HepG2 (cell line): ENCODE measurements at regions not wholly inside any gene's neighbourhood (a gene's known extent, or its start where the extent isn't known, plus 50 kb on each side); places are given as distances from the start of the nearest gene placed in this dataset.
"Not testable (repeated sequence)": the region's sequence is repeated elsewhere in the genome, so short reads cannot be mapped to it uniquely, and the experiment has no call there.

Source experiments
- CBFB ChIP-seq: sonication (generic); formaldehyde crosslinking; IDR thresholded peaks from 2 replicates; pipeline ENCODE4 v1.4.0; 2020; ENCODE audit warnings: missing genetic modification reagents
- KDM4B ChIP-seq: sonication (generic); formaldehyde crosslinking; IDR thresholded peaks from 2 replicates; pipeline ENCODE4 v1.4.0; 2020; ENCODE audit warnings: missing genetic modification reagents
- NCOR1 ChIP-seq: fragments of 200-600 bp; sonication (generic); IDR thresholded peaks from 2 replicates; pipeline ENCODE4 v1.7.0; 2017; ENCODE audit warnings: antibody characterized with exemption, low read length, borderline replicate concordance
- POLR2A ChIP-seq, 2 experiments: IDR thresholded peaks; 2 replicates each; pipeline ENCODE4 v1.6.1; 2011; ENCODE audit warnings: low read depth in 2 of 2, low read length in 2 of 2, mild to moderate bottlenecking in 1 of 2, moderate library complexity in 1 of 2; ENCODE audit not compliant: insufficient read depth in 1 of 2
- RAD21 ChIP-seq: fragments of 450-650 bp; formaldehyde crosslinking; IDR thresholded peaks from 2 replicates; pipeline ENCODE4 v1.5.0; 2020; ENCODE audit warnings: mild to moderate bottlenecking
- RBFOX2 ChIP-seq: fragments of 200-400 bp; formaldehyde crosslinking; IDR thresholded peaks from 2 replicates; pipeline ENCODE4 v1.6.1; 2017; ENCODE audit warnings: low read depth, mild to moderate bottlenecking, low read length
- SRSF1 ChIP-seq: fragments of 200-400 bp; formaldehyde crosslinking; optimal IDR thresholded peaks from 2 replicates; pipeline ENCODE3; 2017; ENCODE audit warnings: mild to moderate bottlenecking, low read depth, low read length, moderate library complexity
- ZNF362 ChIP-seq: sonication (generic); formaldehyde crosslinking; IDR thresholded peaks from 2 replicates; pipeline ENCODE4 v1.4.0; 2020; ENCODE audit warnings: missing genetic modification reagents, mild to moderate bottlenecking, borderline replicate concordance
- ZNF430 ChIP-seq: sonication (generic); formaldehyde crosslinking; IDR thresholded peaks from 2 replicates; pipeline ENCODE4 v1.9.0; 2021; ENCODE audit warnings: mild to moderate bottlenecking, missing genetic modification reagents
- TF ChIP-seq, protein P1 (sequence below): sonication (generic); formaldehyde crosslinking; IDR thresholded peaks from 2 replicates; pipeline ENCODE4 v1.8.1; 2023; ENCODE audit warnings: mild to moderate bottlenecking, missing genetic modification reagents
- TF ChIP-seq, protein P2 (sequence below): sonication (generic); formaldehyde crosslinking; IDR thresholded peaks from 2 replicates; pipeline ENCODE4 v1.5.0; 2020; ENCODE audit warnings: mild to moderate bottlenecking, missing genetic modification reagents, moderate library complexity
- TF ChIP-seq, protein P3 (sequence below): sonication (generic); formaldehyde crosslinking; IDR thresholded peaks from 2 replicates; pipeline ENCODE4 v1.4.0; 2020; ENCODE audit warnings: missing genetic modification reagents
- TF ChIP-seq, protein P4 (sequence below): sonication (generic); formaldehyde crosslinking; IDR thresholded peaks from 2 replicates; pipeline ENCODE4 v1.9.0; 2022; ENCODE audit warnings: missing genetic modification reagents, mild to moderate bottlenecking, borderline replicate concordance
- TF ChIP-seq, protein P5 (sequence below): IDR thresholded peaks from 2 replicates; pipeline ENCODE4 v1.6.1; 2012; ENCODE audit warnings: inconsistent platforms

GRCh38 chr1:222977294-222977693 lies 162.5 kb downstream of the DISP1 start:
- TF ChIP-seq, protein P1, sequence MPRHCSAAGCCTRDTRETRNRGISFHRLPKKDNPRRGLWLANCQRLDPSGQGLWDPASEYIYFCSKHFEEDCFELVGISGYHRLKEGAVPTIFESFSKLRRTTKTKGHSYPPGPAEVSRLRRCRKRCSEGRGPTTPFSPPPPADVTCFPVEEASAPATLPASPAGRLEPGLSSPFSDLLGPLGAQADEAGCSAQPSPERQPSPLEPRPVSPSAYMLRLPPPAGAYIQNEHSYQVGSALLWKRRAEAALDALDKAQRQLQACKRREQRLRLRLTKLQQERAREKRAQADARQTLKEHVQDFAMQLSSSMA (CRISPR knock-in tag): not testable (repeated sequence)
- not testable (repeated sequence) for TF ChIP-seq ZNF430 (CRISPR knock-in tag); KDM4B (CRISPR knock-in tag); ZNF362 (CRISPR knock-in tag); RBFOX2; CBFB (CRISPR knock-in tag); RAD21 (CRISPR knock-in tag); POLR2A (IDR thresholded peaks at IDR 0.05; ENCODE audit: insufficient read depth in 1 of 2, low read depth in 2 of 2, low read length in 2 of 2); SRSF1; NCOR1
- TF ChIP-seq, protein P2, sequence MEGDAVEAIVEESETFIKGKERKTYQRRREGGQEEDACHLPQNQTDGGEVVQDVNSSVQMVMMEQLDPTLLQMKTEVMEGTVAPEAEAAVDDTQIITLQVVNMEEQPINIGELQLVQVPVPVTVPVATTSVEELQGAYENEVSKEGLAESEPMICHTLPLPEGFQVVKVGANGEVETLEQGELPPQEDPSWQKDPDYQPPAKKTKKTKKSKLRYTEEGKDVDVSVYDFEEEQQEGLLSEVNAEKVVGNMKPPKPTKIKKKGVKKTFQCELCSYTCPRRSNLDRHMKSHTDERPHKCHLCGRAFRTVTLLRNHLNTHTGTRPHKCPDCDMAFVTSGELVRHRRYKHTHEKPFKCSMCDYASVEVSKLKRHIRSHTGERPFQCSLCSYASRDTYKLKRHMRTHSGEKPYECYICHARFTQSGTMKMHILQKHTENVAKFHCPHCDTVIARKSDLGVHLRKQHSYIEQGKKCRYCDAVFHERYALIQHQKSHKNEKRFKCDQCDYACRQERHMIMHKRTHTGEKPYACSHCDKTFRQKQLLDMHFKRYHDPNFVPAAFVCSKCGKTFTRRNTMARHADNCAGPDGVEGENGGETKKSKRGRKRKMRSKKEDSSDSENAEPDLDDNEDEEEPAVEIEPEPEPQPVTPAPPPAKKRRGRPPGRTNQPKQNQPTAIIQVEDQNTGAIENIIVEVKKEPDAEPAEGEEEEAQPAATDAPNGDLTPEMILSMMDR (CRISPR knock-in tag): not testable (repeated sequence)
- TF ChIP-seq, protein P3, sequence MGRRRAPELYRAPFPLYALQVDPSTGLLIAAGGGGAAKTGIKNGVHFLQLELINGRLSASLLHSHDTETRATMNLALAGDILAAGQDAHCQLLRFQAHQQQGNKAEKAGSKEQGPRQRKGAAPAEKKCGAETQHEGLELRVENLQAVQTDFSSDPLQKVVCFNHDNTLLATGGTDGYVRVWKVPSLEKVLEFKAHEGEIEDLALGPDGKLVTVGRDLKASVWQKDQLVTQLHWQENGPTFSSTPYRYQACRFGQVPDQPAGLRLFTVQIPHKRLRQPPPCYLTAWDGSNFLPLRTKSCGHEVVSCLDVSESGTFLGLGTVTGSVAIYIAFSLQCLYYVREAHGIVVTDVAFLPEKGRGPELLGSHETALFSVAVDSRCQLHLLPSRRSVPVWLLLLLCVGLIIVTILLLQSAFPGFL (CRISPR knock-in tag): not testable (repeated sequence)
- TF ChIP-seq, protein P4, sequence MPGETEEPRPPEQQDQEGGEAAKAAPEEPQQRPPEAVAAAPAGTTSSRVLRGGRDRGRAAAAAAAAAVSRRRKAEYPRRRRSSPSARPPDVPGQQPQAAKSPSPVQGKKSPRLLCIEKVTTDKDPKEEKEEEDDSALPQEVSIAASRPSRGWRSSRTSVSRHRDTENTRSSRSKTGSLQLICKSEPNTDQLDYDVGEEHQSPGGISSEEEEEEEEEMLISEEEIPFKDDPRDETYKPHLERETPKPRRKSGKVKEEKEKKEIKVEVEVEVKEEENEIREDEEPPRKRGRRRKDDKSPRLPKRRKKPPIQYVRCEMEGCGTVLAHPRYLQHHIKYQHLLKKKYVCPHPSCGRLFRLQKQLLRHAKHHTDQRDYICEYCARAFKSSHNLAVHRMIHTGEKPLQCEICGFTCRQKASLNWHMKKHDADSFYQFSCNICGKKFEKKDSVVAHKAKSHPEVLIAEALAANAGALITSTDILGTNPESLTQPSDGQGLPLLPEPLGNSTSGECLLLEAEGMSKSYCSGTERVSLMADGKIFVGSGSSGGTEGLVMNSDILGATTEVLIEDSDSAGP (CRISPR knock-in tag): not testable (repeated sequence)
- TF ChIP-seq, protein P5, sequence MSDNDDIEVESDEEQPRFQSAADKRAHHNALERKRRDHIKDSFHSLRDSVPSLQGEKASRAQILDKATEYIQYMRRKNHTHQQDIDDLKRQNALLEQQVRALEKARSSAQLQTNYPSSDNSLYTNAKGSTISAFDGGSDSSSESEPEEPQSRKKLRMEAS: not testable (repeated sequence)
